Posterior cingulate gyrus (tissue), 11 donors: ENCODE measurements at regions not wholly inside any gene's neighbourhood (a gene's known extent, or its start where the extent isn't known, plus 50 kb on each side); places are given as distances from the start of the nearest gene placed in this dataset.
"Not testable (repeated sequence)": the region's sequence is repeated elsewhere in the genome, so short reads cannot be mapped to it uniquely, and the experiment has no call there.

Source experiments
- DNase-seq, 10 donors: peaks; one replicate each; pipeline versions ENCODE4 v3.0.0 to v3.0.0-alpha.2; 2020 to 2021; ENCODE audit warnings: mixed read lengths in 3 of 10
- intact Hi-C: fragments of 100-400 bp; cut with DNase I; formaldehyde crosslinking; loops from one replicate; pipeline ENCODE4 v1.15.1; 2023

- intact Hi-C loops, result no loop called here
- no peak for DNase-seq
These were observed 244.3 kb downstream of the CCER1 start for GRCh38 chr12:90710711-90711110.

GRCh38 chr12:90706036-90706435, 248.9 kb downstream of the CCER1 start:
- DNase-seq, result peak in 2 of 10 donors; percentile 57 to 68
- intact Hi-C loops, result no loop called here

- no peak for DNase-seq
- intact Hi-C loops, result no loop called here
These were observed 259.6 kb downstream of the CCER1 start for GRCh38 chr12:90695415-90695814.

GRCh38 chr12:90690120-90690519, 264.9 kb downstream of the CCER1 start:
- DNase-seq, result no peak
- intact Hi-C loops, result no loop called here

GRCh38 chr12:90687682-90688081, 267.3 kb downstream of the CCER1 start:
- intact Hi-C loops, DNase-seq: not testable (repeated sequence)

- intact Hi-C loops, result no loop called here
- no peak for DNase-seq
These were observed 271.1 kb downstream of the CCER1 start for GRCh38 chr12:90683871-90684270.

GRCh38 chr12:90682398-90682797, 272.6 kb downstream of the CCER1 start:
- no peak for DNase-seq
- intact Hi-C loops, result no loop called here

- intact Hi-C loops, result no loop called here
- no peak for DNase-seq
These were observed 275.3 kb downstream of the CCER1 start for GRCh38 chr12:90679674-90680073.

GRCh38 chr12:90677552-90677951, 277.4 kb downstream of the CCER1 start:
- intact Hi-C loops, result no loop called here
- no peak for DNase-seq

- intact Hi-C loops, result no loop called here
- DNase-seq, result no peak
These were observed 277.9 kb downstream of the CCER1 start for GRCh38 chr12:90677055-90677454.

GRCh38 chr12:90675106-90675505, 279.9 kb downstream of the CCER1 start:
- intact Hi-C loops, result no loop called here
- DNase-seq, result no peak

GRCh38 chr12:90672081-90672480, 282.9 kb downstream of the CCER1 start:
- no peak for DNase-seq
- intact Hi-C loops, result no loop called here

- peak in 3 of 10 donors; percentile 32 to 43 (median 33) for DNase-seq
- intact Hi-C loops, result not testable (repeated sequence)
These were observed 291.0 kb downstream of the CCER1 start for GRCh38 chr12:90663949-90664348.

GRCh38 chr12:90659060-90659459, 295.9 kb downstream of the CCER1 start:
- no peak for DNase-seq
- intact Hi-C loops, result no loop called here

- DNase-seq, result no peak
- intact Hi-C loops, result no loop called here
These were observed 301.9 kb downstream of the CCER1 start for GRCh38 chr12:90653040-90653439.

GRCh38 chr12:90652280-90652679, 302.7 kb downstream of the CCER1 start:
- intact Hi-C loops, result no loop called here
- no peak for DNase-seq

- intact Hi-C loops, result no loop called here
- DNase-seq, result no peak
These were observed 309.8 kb downstream of the CCER1 start for GRCh38 chr12:90645181-90645580.

- DNase-seq, result no peak
- intact Hi-C loops, result no loop called here
These were observed 323.3 kb downstream of the CCER1 start for GRCh38 chr12:90631591-90632212.

- intact Hi-C loops, result no loop called here
- DNase-seq, result no peak
These were observed 325.0 kb downstream of the CCER1 start for GRCh38 chr12:90630006-90630405.

- intact Hi-C loops, result no loop called here
- no peak for DNase-seq
These were observed 326.8 kb downstream of the CCER1 start for GRCh38 chr12:90628213-90628612.

- peak in 1 of 10 donors; percentile 46 for DNase-seq
- intact Hi-C loops, result no loop called here
These were observed 327.6 kb downstream of the CCER1 start for GRCh38 chr12:90627180-90627896.

GRCh38 chr12:90622431-90622830, 332.5 kb downstream of the CCER1 start:
- intact Hi-C loops, result no loop called here
- DNase-seq, result no peak
